B cell (primary cell): ENCODE measurements at regions not wholly inside any gene's neighbourhood (a gene's known extent, or its start where the extent isn't known, plus 50 kb on each side); places are given as distances from the start of the nearest gene placed in this dataset.

Source experiments
- ATAC-seq: fragments of 200-7000 bp; cut with Tn5 transposase; one replicate; pipeline ENCODE4 v1.10.0; 2021; ENCODE audit warnings: low read depth, mild to moderate bottlenecking, moderate number of reproducible peaks, moderate library complexity
- CTCF ChIA-PET: fragments of 350-600 bp; sonication (Branson Sonifier 250); formaldehyde crosslinking; loops from one replicate; lab custom pipeline; 2021; ENCODE audit warnings: antibody characterized with exemption, inconsistent platforms; lab: Charles Lee
- POLR2A ChIA-PET: fragments of 350-600 bp; sonication (Branson Sonifier 250); formaldehyde crosslinking; loops from one replicate; lab custom pipeline; 2021; ENCODE audit warnings: antibody characterized with exemption; lab: Charles Lee
- DNase-seq: peaks from one replicate; pipeline ENCODE4 v3.0.0; 2013
- H2AFZ ChIP-seq: 2 replicates; pipeline ENCODE4 v1.6.1; 2012; ENCODE audit warnings: mild to moderate bottlenecking, low read depth, low read length; ENCODE audit not compliant: insufficient read depth, poor library complexity, severe bottlenecking
- H3K27ac ChIP-seq, 2 donors: 1 replicate in 1 of 2; 2 replicates in 1 of 2; pipeline ENCODE4 v1.5.1; 2012 to 2013; ENCODE audit warnings: low read length in 2 of 2, mild to moderate bottlenecking in 2 of 2, moderate library complexity in 1 of 2
- H3K27me3 ChIP-seq, 4 experiments: fragments of 200-600 bp in 1 of 4; sonication (generic) in 1 of 4; replicated peaks in 1 of 4; 1 replicate in 2 of 4; 2 replicates in 2 of 4; pipeline versions ENCODE4 v1.6.1 to v1.7.0; 2013 to 2016; ENCODE audit warnings: low read length in 3 of 4, mild to moderate bottlenecking in 2 of 4, mixed read lengths in 1 of 4, moderate library complexity in 1 of 4; ENCODE audit not compliant: insufficient read depth in 4 of 4, control insufficient read depth in 3 of 4; ENCODE audit errors: control extremely low read depth in 1 of 4
- H3K36me3 ChIP-seq, 2 experiments: replicated peaks in 1 of 2; 1 replicate in 1 of 2; 2 replicates in 1 of 2; pipeline versions ENCODE4 v1.6.1 to v1.7.1; 2013; ENCODE audit warnings: low read length in 1 of 2; ENCODE audit not compliant: insufficient read depth in 2 of 2, control insufficient read depth in 1 of 2; ENCODE audit errors: control extremely low read depth in 1 of 2, extremely low read depth in 1 of 2
- H3K4me1 ChIP-seq, 2 donors: fragments of 200-600 bp in 1 of 2; sonication (generic) in 1 of 2; 1 replicate in 1 of 2; 2 replicates in 1 of 2; pipeline versions ENCODE4 v1.5.1 to v1.6.1; 2013 to 2017; ENCODE audit warnings: low read length in 2 of 2; ENCODE audit not compliant: control insufficient read depth in 2 of 2, insufficient read depth in 2 of 2
- H3K4me2 ChIP-seq: replicated peaks from 2 replicates; pipeline ENCODE3; 2012; ENCODE audit warnings: mild to moderate bottlenecking, low read depth, low read length; ENCODE audit not compliant: poor library complexity, severe bottlenecking
- H3K4me3 ChIP-seq, 5 experiments: fragments of 200-600 bp in 1 of 5; sonication (generic) in 1 of 5; 1 replicate in 3 of 5; 2 replicates in 2 of 5; pipeline versions ENCODE4 v1.5.1 to v1.7.0; 2011 to 2016; ENCODE audit warnings: low read length in 4 of 5, mild to moderate bottlenecking in 4 of 5, low read depth in 2 of 5, control low read depth in 1 of 5, moderate library complexity in 1 of 5; ENCODE audit not compliant: insufficient read depth in 1 of 5; ENCODE audit errors: control extremely low read depth in 1 of 5, extremely low read depth in 1 of 5
- H3K79me2 ChIP-seq: fragments of 200-600 bp; sonication (generic); one replicate; pipeline ENCODE4 v1.6.0; 2016; ENCODE audit warnings: low read length; ENCODE audit not compliant: control insufficient read depth, insufficient read depth
- H3K9ac ChIP-seq: fragments of 200-600 bp; sonication (generic); 2 replicates; pipeline ENCODE4 v1.6.1; 2017; ENCODE audit warnings: mild to moderate bottlenecking, low read length, moderate library complexity
- H3K9me3 ChIP-seq, 3 donors: one replicate each; pipeline versions ENCODE4 v1.6.1 to v1.7.1; 2013; ENCODE audit warnings: low read length in 2 of 3; ENCODE audit not compliant: control insufficient read depth in 2 of 3, insufficient read depth in 1 of 3; ENCODE audit errors: control extremely low read depth in 1 of 3
- H4K20me1 ChIP-seq: 2 replicates; pipeline ENCODE4 v1.6.0; 2012; ENCODE audit warnings: mild to moderate bottlenecking, low read length; ENCODE audit not compliant: insufficient read depth, control insufficient read depth, poor library complexity, severe bottlenecking
- H3K27ac Mint-ChIP-seq: one replicate; pipeline ENCODE4 v1.8.0; 2021; ENCODE audit warnings: mixed read lengths
- H3K27me3 Mint-ChIP-seq: one replicate; pipeline ENCODE4 v1.8.0; 2021; ENCODE audit warnings: mixed read lengths
- H3K4me1 Mint-ChIP-seq: one replicate; pipeline ENCODE4 v1.8.0; 2021; ENCODE audit warnings: mixed read lengths
- H3K4me3 Mint-ChIP-seq: one replicate; pipeline ENCODE4 v1.8.0; 2021; ENCODE audit warnings: mixed read lengths
- H3K9me3 Mint-ChIP-seq: one replicate; pipeline ENCODE4 v1.8.0; 2022; ENCODE audit warnings: mixed read lengths; ENCODE audit not compliant: insufficient read depth
- CTCF ChIP-seq: fragments of 200-600 bp; IDR thresholded peaks from one replicate; pipeline ENCODE4 v1.8.0; 2022; ENCODE audit warnings: antibody characterized with exemption, mild to moderate bottlenecking
- EZH2 ChIP-seq: IDR thresholded peaks from 2 replicates; pipeline ENCODE4 v1.6.1; 2012; ENCODE audit warnings: borderline replicate concordance, low read depth, mild to moderate bottlenecking, moderate library complexity, low read length; ENCODE audit not compliant: insufficient read depth, poor library complexity, severe bottlenecking
- WGBS: methylation state at CpG from one replicate; pipeline ENCODE4 v1.1.5; 2013; ENCODE audit warnings: missing lambda C conversion rate; ENCODE audit not compliant: insufficient coverage; 5-methylcytosine and 5-hydroxymethylcytosine counted together
- intact Hi-C: fragments of 100-400 bp; cut with micrococcal nuclease; formaldehyde crosslinking; loops from one replicate; pipeline ENCODE4 v1.10.0; 2022

- DNase-seq (no peak), ATAC-seq (no peak)
- Mint-ChIP-seq H3K4me3 (no peak overlapping the region), H3K9me3 (no peaks in the 10 kb centered on the region), H3K4me1 (no peaks in the 10 kb centered on the region), H3K27me3 (no peaks in the 10 kb centered on the region), H3K27ac (no peak overlapping the region)
- Histone ChIP-seq H3K9me3 (no peaks in the 10 kb centered on the region), H4K20me1 (no peaks in the 10 kb centered on the region), H2AFZ (no peak overlapping the region), H3K4me3 (no peak overlapping the region), H3K27ac (no peak overlapping the region), H3K27me3 (no peaks in the 10 kb centered on the region), H3K36me3 (no peaks in the 10 kb centered on the region), H3K4me2 (no peak overlapping the region), H3K79me2 (no peaks in the 10 kb centered on the region), H3K9ac (no peak overlapping the region), H3K4me1 (no peaks in the 10 kb centered on the region)
- CTCF ChIA-PET = no interaction called here
- no peak for TF ChIP-seq CTCF
- no peak for TF ChIP-seq EZH2
- intact Hi-C loops = no loop called here
- POLR2A ChIA-PET = no interaction called here
- WGBS = 90% methylated on average over 2 of the region's 3 CpGs
Measured at GRCh38 chr10:9501944-9502343, 1447.5 kb downstream of the GATA3 start.

GRCh38 chr10:9504227-9504626 is 1449.7 kb downstream of the GATA3 start:
- Histone ChIP-seq H3K4me3 (no peak overlapping the region), H3K9ac (no peak overlapping the region), H3K27me3 (no peaks in the 10 kb centered on the region), H3K9me3 (no peaks in the 10 kb centered on the region), H3K36me3 (no peaks in the 10 kb centered on the region), H3K4me2 (no peak overlapping the region), H3K79me2 (no peaks in the 10 kb centered on the region), H3K4me1 (no peaks in the 10 kb centered on the region), H3K27ac (no peak overlapping the region), H4K20me1 (no peaks in the 10 kb centered on the region), H2AFZ (no peak overlapping the region)
- Mint-ChIP-seq H3K4me1 (no peaks in the 10 kb centered on the region), H3K4me3 (no peak overlapping the region), H3K27ac (no peak overlapping the region), H3K9me3 (no peaks in the 10 kb centered on the region), H3K27me3 (no peaks in the 10 kb centered on the region)
- DNase-seq = no peak
- TF ChIP-seq CTCF (no peak), EZH2 (no peak)
- POLR2A ChIA-PET = no interaction called here
- CTCF ChIA-PET = no interaction called here
- no peak for ATAC-seq
- 91% methylated on average over 1 of the region's 2 CpGs for WGBS
- intact Hi-C loops = no loop called here
